HG03139 (cell line): ENCODE measurements at regions not wholly inside any gene's neighbourhood (a gene's known extent, or its start where the extent isn't known, plus 50 kb on each side); places are given as distances from the start of the nearest gene placed in this dataset.
"Not testable (repeated sequence)": the region's sequence is repeated elsewhere in the genome, so short reads cannot be mapped to it uniquely, and the experiment has no call there.

Experiments used
- ATAC-seq: cut with Tn5 transposase; IDR thresholded peaks from one replicate; pipeline ENCODE4 v1.9.1; 2021; ENCODE audit not compliant: unreplicated experiment

- no peak for ATAC-seq
Measured at GRCh38 chr1:177648138-177648537, 321.7 kb downstream of the SEC16B start.

GRCh38 chr1:177646757-177647730, 322.8 kb downstream of the SEC16B start:
- no peak for ATAC-seq

- ATAC-seq, result no peak
Measured at GRCh38 chr1:177645491-177646190, 324.2 kb downstream of the SEC16B start.

- ATAC-seq, result no peak
Measured at GRCh38 chr1:177640687-177641086, 329.2 kb downstream of the SEC16B start.

- ATAC-seq, result not testable (repeated sequence)
Measured at GRCh38 chr1:177634151-177634550, 335.7 kb downstream of the SEC16B start.

- no peak for ATAC-seq
Measured at GRCh38 chr1:177632923-177633615, 336.8 kb downstream of the SEC16B start.

GRCh38 chr1:177631770-177632169, 338.1 kb downstream of the SEC16B start:
- no peak for ATAC-seq

GRCh38 chr1:177629526-177629925, 340.3 kb downstream of the SEC16B start:
- ATAC-seq, result no peak

GRCh38 chr1:177627148-177627910, 342.5 kb downstream of the SEC16B start:
- no peak for ATAC-seq

- no peak for ATAC-seq
Measured at GRCh38 chr1:177620636-177621190, 349.1 kb downstream of the SEC16B start.

- no peak for ATAC-seq
Measured at GRCh38 chr1:177615251-177615650, 354.6 kb downstream of the SEC16B start.

- ATAC-seq, result no peak
Measured at GRCh38 chr1:177611402-177611801, 358.5 kb downstream of the SEC16B start.

GRCh38 chr1:177609953-177610352, 359.9 kb downstream of the SEC16B start:
- no peak for ATAC-seq

GRCh38 chr1:177600936-177601335, 368.9 kb downstream of the SEC16B start:
- no peak for ATAC-seq

- ATAC-seq, result no peak
Measured at GRCh38 chr1:177600321-177600720, 369.5 kb downstream of the SEC16B start.

GRCh38 chr1:177597393-177597792, 372.5 kb downstream of the SEC16B start:
- no peak for ATAC-seq

- no peak for ATAC-seq
Measured at GRCh38 chr1:177596485-177596884, 373.4 kb downstream of the SEC16B start.

GRCh38 chr1:177593105-177593504, 376.8 kb downstream of the SEC16B start:
- ATAC-seq, result no peak

GRCh38 chr1:177592624-177593023, 377.2 kb downstream of the SEC16B start:
- no peak for ATAC-seq

GRCh38 chr1:177591155-177591554, 378.7 kb downstream of the SEC16B start:
- ATAC-seq, result no peak
